ENCODE measurements at regions not wholly inside any gene's neighbourhood (a gene's known extent, or its start where the extent isn't known, plus 50 kb on each side); places are given as distances from the start of the nearest gene placed in this dataset.

GRCh38 chr2:168375195-168375798 lies 80.8 kb upstream of the CERS6 start:
- no peak for TF ChIP-seq EZH2phosphoT487 (IDR thresholded peaks at IDR 0.05; ENCODE audit: insufficient read depth, low read depth)
- TF ChIP-seq EZH2 (IDR thresholded peaks at IDR 0.05; ENCODE audit: insufficient read depth, poor library complexity, severe bottlenecking) = no peak
